Colonic mucosa (tissue), 4 donors: ENCODE measurements at regions not wholly inside any gene's neighbourhood (a gene's known extent, or its start where the extent isn't known, plus 50 kb on each side); places are given as distances from the start of the nearest gene placed in this dataset.

ENCODE experiments used
- DNase-seq: peaks from one replicate; pipeline ENCODE4 v3.0.0-alpha.2; 2020
- H3K27ac ChIP-seq: fragments of 200-600 bp; one replicate; pipeline ENCODE4 v1.8.0; 2021
- H3K27me3 ChIP-seq: fragments of 200-600 bp; one replicate; pipeline ENCODE4 v1.8.0; 2021
- H3K36me3 ChIP-seq: fragments of 200-600 bp; one replicate; pipeline ENCODE4 v1.8.0; 2021
- H3K4me1 ChIP-seq: fragments of 200-600 bp; one replicate; pipeline ENCODE4 v1.8.0; 2021; ENCODE audit warnings: mild to moderate bottlenecking
- H3K4me3 ChIP-seq: fragments of 200-600 bp; one replicate; pipeline ENCODE4 v1.8.0; 2021
- H3K9ac ChIP-seq, 2 donors: one replicate each; pipeline ENCODE4 v1.7.0; 2013; ENCODE audit warnings: control low read depth in 2 of 2, low read depth in 2 of 2, low read length in 2 of 2
- H3K9me3 ChIP-seq: fragments of 200-600 bp; one replicate; pipeline ENCODE4 v1.8.0; 2021
- intact Hi-C: fragments of 100-400 bp; cut with DNase I; formaldehyde crosslinking; loops from one replicate; pipeline ENCODE4 v1.14.1; 2022
- TF ChIP-seq, protein P1 (sequence below): fragments of 200-600 bp; IDR thresholded peaks from one replicate; pipeline ENCODE4 v1.8.0; 2022; ENCODE audit warnings: antibody characterized with exemption, mild to moderate bottlenecking
- donor health status: healthy.
- donor health status: DM: no; HTN: no; CAD: no.
- donor health status: DM: no; HTN: no; CAD: no.

DNA sequence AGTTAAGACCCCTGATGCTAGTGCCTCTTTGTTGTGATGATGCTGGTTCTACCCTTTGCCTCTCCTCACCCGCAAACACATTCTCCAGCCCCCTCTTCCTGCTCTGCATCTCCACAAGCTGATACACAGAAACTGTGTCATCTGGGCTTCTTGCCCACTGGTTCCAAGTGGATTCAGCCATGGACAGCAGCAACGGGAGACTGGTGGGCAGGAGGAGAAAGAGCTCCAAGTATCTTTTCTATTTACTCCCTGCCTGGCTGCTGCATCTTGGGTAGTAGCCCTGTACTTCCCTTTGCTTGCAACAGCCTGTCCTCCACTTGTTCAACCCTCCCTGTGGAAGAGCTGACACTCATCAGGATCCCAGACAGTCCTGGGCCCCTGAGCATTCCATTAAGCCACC is 655.1 kb upstream of the RAB6C start:
- H3K27ac ChIP-seq: no peak overlapping the region
- no peak overlapping the region for H3K9ac ChIP-seq
- intact Hi-C loops: no loop called here
- H3K4me3 ChIP-seq: no peak overlapping the region
- no peaks in the 10 kb centered on the region for H3K27me3 ChIP-seq
- H3K9me3 ChIP-seq: no peaks in the 10 kb centered on the region
- DNase-seq: no peak
- TF ChIP-seq, protein P1, sequence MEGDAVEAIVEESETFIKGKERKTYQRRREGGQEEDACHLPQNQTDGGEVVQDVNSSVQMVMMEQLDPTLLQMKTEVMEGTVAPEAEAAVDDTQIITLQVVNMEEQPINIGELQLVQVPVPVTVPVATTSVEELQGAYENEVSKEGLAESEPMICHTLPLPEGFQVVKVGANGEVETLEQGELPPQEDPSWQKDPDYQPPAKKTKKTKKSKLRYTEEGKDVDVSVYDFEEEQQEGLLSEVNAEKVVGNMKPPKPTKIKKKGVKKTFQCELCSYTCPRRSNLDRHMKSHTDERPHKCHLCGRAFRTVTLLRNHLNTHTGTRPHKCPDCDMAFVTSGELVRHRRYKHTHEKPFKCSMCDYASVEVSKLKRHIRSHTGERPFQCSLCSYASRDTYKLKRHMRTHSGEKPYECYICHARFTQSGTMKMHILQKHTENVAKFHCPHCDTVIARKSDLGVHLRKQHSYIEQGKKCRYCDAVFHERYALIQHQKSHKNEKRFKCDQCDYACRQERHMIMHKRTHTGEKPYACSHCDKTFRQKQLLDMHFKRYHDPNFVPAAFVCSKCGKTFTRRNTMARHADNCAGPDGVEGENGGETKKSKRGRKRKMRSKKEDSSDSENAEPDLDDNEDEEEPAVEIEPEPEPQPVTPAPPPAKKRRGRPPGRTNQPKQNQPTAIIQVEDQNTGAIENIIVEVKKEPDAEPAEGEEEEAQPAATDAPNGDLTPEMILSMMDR: no peak
- no peaks in the 10 kb centered on the region for H3K4me1 ChIP-seq
- H3K36me3 ChIP-seq: no peaks in the 10 kb centered on the region

DNA sequence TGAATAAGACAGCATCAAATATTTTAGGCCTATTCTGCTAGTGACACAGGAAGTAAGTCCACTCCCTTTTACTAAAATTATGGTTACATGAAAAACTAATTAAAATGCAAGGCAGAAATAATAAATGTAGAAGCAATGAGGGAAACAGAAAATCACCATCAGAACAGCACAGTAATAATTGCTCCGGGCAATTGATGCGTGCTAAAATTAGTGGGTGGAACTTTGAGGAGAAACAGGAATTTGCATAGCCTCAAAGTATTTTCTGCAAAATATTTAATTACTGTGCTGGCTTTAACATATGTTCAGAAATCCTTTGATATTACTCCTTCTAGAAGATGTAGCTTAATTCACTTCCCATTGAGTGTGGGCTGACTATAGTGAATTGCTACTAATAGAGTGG is 654.3 kb upstream of the RAB6C start:
- Histone ChIP-seq H3K4me1 (no peaks in the 10 kb centered on the region), H3K9ac (no peak overlapping the region), H3K27ac (no peak overlapping the region), H3K9me3 (no peaks in the 10 kb centered on the region), H3K4me3 (no peak overlapping the region), H3K36me3 (no peaks in the 10 kb centered on the region), H3K27me3 (no peaks in the 10 kb centered on the region)
- intact Hi-C loops: no loop called here
- no peak for DNase-seq
- TF ChIP-seq, protein P1: no peak

DNA sequence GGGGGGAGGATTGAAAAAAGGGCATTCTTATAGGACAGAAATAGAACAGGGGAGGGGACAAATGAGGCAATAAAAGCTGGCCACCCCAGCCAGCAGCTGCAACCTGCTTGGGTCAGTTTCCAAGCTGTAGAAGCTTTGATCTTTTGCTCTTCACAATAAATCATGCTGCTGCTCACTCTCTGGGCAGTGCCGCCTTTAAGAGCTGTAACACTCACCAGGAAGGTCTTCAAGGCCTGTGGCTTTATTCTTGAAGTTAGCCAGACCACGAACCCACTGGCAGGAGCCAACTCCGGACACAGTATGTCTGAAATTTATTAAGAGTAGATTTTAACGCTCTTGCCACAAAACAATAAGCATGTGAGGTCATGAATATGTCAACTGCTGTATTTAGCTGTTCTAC is 649.9 kb upstream of the RAB6C start:
- Histone ChIP-seq H3K9ac (no peak overlapping the region), H3K4me3 (no peak overlapping the region), H3K4me1 (no peaks in the 10 kb centered on the region), H3K27ac (no peak overlapping the region), H3K36me3 (no peaks in the 10 kb centered on the region), H3K27me3 (no peaks in the 10 kb centered on the region), H3K9me3 (no peaks in the 10 kb centered on the region)
- DNase-seq: no peak
- intact Hi-C loops: no loop called here
- TF ChIP-seq, protein P1: no peak

DNA sequence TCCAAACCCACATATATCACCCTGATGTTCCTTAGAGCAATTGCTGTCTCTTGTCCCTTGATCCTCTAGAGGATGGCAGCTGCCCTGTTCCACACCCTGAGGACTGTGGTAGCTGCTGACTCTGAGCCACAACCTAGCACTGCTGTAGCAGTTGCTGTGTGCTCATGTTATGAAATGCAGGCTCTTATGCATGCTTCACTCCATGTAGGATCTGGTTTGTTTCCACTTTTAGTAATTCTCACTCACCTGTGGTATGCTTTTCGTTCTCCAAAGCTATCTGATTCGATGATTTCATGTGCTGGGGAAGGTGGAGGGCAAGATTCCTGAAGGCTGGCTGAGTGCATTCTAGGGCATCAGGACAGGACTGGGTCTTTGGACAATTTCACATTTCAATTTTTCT is 649.0 kb upstream of the RAB6C start:
- no peak overlapping the region for H3K4me3 ChIP-seq
- no peaks in the 10 kb centered on the region for H3K4me1 ChIP-seq
- no peaks in the 10 kb centered on the region for H3K36me3 ChIP-seq
- intact Hi-C loops: no loop called here
- H3K27ac ChIP-seq: no peak overlapping the region
- no peaks in the 10 kb centered on the region for H3K27me3 ChIP-seq
- DNase-seq: no peak
- TF ChIP-seq, protein P1: no peak
- no peaks in the 10 kb centered on the region for H3K9me3 ChIP-seq
- H3K9ac ChIP-seq: no peak overlapping the region

DNA sequence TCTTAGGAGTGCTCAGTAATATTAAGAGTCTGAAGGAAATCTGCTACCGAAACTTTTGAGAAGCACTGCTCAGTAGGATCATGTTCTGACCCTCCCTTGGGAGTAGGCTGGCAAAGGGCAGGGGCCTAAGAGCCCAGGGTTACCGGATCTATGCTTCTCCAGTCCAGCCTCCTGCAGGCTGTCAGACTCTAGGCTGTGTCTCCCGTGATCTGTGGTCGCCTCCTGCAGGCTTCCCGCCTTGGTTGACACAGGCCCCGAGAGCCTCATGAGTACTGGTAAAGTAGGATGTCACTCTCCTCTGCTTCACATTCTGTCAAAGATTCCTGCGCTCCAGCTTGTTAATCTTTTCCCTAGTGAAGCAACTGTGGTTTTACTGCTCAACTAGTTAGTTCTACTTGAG is 647.8 kb upstream of the RAB6C start:
- DNase-seq: no peak
- no peak overlapping the region for H3K9ac ChIP-seq
- H3K9me3 ChIP-seq: no peaks in the 10 kb centered on the region
- intact Hi-C loops: no loop called here
- no peaks in the 10 kb centered on the region for H3K36me3 ChIP-seq
- TF ChIP-seq, protein P1: no peak
- H3K4me1 ChIP-seq: no peaks in the 10 kb centered on the region
- no peaks in the 10 kb centered on the region for H3K27me3 ChIP-seq
- H3K27ac ChIP-seq: no peak overlapping the region
- H3K4me3 ChIP-seq: no peak overlapping the region

DNA sequence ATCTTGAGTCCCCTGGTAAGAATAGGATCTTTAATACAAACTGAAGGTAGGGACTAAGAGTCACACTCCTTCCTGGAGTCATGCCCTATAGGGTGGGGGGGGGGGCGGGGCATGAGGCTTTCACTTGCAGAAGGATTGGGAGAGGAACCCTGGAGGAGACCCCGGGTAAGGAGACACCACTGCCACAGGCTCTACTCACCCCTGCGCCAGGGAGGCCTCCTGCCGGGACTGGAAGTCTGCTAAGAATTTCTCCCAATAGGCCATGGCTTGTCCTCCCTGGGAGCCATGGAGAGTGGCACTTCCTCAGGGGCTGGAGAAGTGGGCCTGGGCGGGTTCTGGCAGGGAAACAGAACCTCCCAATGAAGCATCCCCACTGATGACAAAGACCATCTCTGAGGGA is 645.3 kb upstream of the RAB6C start:
- intact Hi-C loops: no loop called here

More for the DNA sequence above, 645.3 kb upstream of the RAB6C start:
- Histone ChIP-seq H3K4me3 (no peak overlapping the region), H3K27me3 (no peaks in the 10 kb centered on the region), H3K27ac (no peak overlapping the region), H3K36me3 (no peaks in the 10 kb centered on the region), H3K9ac (no peak overlapping the region), H3K9me3 (no peaks in the 10 kb centered on the region), H3K4me1 (no peaks in the 10 kb centered on the region)
- TF ChIP-seq, protein P1: no peak
- DNase-seq: no peak
